Stomach (tissue), 4 donors: ENCODE measurements at regions not wholly inside any gene's neighbourhood (a gene's known extent, or its start where the extent isn't known, plus 50 kb on each side); places are given as distances from the start of the nearest gene placed in this dataset.

Experiments
- EP300 ChIP-seq: sonication (generic); formaldehyde crosslinking; IDR thresholded peaks from one replicate; pipeline ENCODE4 v1.6.1; 2017; ENCODE audit warnings: antibody characterized with exemption
- POLR2A ChIP-seq, 4 donors: fragments of 450-650 bp; IDR thresholded peaks; one replicate each; pipeline ENCODE4 v1.6.1; 2016; ENCODE audit warnings: antibody characterized with exemption in 4 of 4, control low read depth in 2 of 4, mild to moderate bottlenecking in 1 of 4, moderate library complexity in 1 of 4
- TF ChIP-seq, protein P1 (sequence below), 7 experiments: fragments of 450-650 bp in 4 of 7; fragments of 200-600 bp in 3 of 7; sonication (generic) in 3 of 7; IDR thresholded peaks; one replicate each; pipeline ENCODE4 v1.5.1; 2016 to 2019; ENCODE audit warnings: antibody characterized with exemption in 7 of 7, control low read depth in 2 of 7, mild to moderate bottlenecking in 1 of 7

DNA sequence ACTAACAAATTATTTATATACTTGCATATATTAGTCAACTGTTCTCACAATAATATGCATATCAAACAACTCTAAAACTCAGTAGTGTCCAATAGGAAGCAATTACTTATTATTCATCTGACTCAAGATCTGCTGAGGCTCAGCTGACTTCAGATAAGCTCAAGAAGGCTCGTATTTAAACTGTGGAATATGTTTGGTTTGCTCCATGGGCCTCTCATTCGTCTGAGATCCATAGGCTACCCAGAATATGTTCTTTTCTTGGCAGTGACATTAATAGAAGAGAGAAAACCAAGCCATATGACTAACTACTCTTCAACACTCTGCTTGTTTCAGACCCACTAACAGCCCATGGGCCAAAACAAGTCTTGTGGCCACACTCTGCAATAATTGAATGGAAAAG, 107.7 kb upstream of the MAP2 start:
- TF ChIP-seq, protein P1, sequence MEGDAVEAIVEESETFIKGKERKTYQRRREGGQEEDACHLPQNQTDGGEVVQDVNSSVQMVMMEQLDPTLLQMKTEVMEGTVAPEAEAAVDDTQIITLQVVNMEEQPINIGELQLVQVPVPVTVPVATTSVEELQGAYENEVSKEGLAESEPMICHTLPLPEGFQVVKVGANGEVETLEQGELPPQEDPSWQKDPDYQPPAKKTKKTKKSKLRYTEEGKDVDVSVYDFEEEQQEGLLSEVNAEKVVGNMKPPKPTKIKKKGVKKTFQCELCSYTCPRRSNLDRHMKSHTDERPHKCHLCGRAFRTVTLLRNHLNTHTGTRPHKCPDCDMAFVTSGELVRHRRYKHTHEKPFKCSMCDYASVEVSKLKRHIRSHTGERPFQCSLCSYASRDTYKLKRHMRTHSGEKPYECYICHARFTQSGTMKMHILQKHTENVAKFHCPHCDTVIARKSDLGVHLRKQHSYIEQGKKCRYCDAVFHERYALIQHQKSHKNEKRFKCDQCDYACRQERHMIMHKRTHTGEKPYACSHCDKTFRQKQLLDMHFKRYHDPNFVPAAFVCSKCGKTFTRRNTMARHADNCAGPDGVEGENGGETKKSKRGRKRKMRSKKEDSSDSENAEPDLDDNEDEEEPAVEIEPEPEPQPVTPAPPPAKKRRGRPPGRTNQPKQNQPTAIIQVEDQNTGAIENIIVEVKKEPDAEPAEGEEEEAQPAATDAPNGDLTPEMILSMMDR (IDR thresholded peaks at IDR 0.05), result no peak
- TF ChIP-seq POLR2A (IDR thresholded peaks at IDR 0.05) (no peak), EP300 (no peak)
